HT-29 (cell line): ENCODE measurements at regions not wholly inside any gene's neighbourhood (a gene's known extent, or its start where the extent isn't known, plus 50 kb on each side); places are given as distances from the start of the nearest gene placed in this dataset.

Source experiments
- DNase-seq: peaks from one replicate; pipeline ENCODE4 v3.0.0-alpha.2; 2015; ENCODE audit warnings: low spot score

- DNase-seq: no peak
These were observed 594.9 kb downstream of the TECRL start for GRCh38 chr4:63814171-63814964.

- DNase-seq: no peak
These were observed 610.1 kb downstream of the TECRL start for GRCh38 chr4:63799166-63799565.

- no peak for DNase-seq
These were observed 613.9 kb downstream of the TECRL start for GRCh38 chr4:63795301-63795700.

GRCh38 chr4:63790377-63790776, 618.9 kb downstream of the TECRL start:
- no peak for DNase-seq

GRCh38 chr4:63788271-63788670, 621.0 kb downstream of the TECRL start:
- DNase-seq: no peak

GRCh38 chr4:63787326-63787725, 621.9 kb downstream of the TECRL start:
- DNase-seq: no peak

GRCh38 chr4:63786171-63786570, 623.1 kb downstream of the TECRL start:
- DNase-seq: no peak

- no peak for DNase-seq
These were observed 624.4 kb downstream of the TECRL start for GRCh38 chr4:63784822-63785221.

- no peak for DNase-seq
These were observed 631.6 kb downstream of the TECRL start for GRCh38 chr4:63777601-63778000.

- DNase-seq: no peak
These were observed 644.9 kb downstream of the TECRL start for GRCh38 chr4:63764400-63764799.

- no peak for DNase-seq
These were observed 651.3 kb downstream of the TECRL start for GRCh38 chr4:63757929-63758328.

- no peak for DNase-seq
These were observed 666.4 kb downstream of the TECRL start for GRCh38 chr4:63742882-63743281.

- no peak for DNase-seq
These were observed 679.7 kb downstream of the TECRL start for GRCh38 chr4:63729519-63729918.

GRCh38 chr4:63728480-63729177, 680.6 kb downstream of the TECRL start:
- DNase-seq: no peak

- peak; percentile 65 for DNase-seq
These were observed 691.9 kb downstream of the TECRL start for GRCh38 chr4:63717384-63717783.

- DNase-seq: no peak
These were observed 700.6 kb downstream of the TECRL start for GRCh38 chr4:63708661-63709060.

GRCh38 chr4:63700569-63700968, 708.7 kb downstream of the TECRL start:
- DNase-seq: no peak

- no peak for DNase-seq
These were observed 715.9 kb downstream of the TECRL start for GRCh38 chr4:63693321-63693720.

GRCh38 chr4:63678358-63678931, 730.8 kb downstream of the TECRL start:
- no peak for DNase-seq

- DNase-seq: no peak
These were observed 738.5 kb downstream of the TECRL start for GRCh38 chr4:63670735-63671134.

GRCh38 chr4:63663870-63664269, 745.4 kb downstream of the TECRL start:
- no peak for DNase-seq

GRCh38 chr4:63644396-63644795, 764.9 kb downstream of the TECRL start:
- no peak for DNase-seq

- no peak for DNase-seq
These were observed 772.0 kb downstream of the TECRL start for GRCh38 chr4:63637270-63637669.
